Duodenal mucosa (tissue), 2 donors: ENCODE measurements at regions not wholly inside any gene's neighbourhood (a gene's known extent, or its start where the extent isn't known, plus 50 kb on each side); places are given as distances from the start of the nearest gene placed in this dataset.
"Not testable (repeated sequence)": the region's sequence is repeated elsewhere in the genome, so short reads cannot be mapped to it uniquely, and the experiment has no call there.

Source experiments
- H3K27ac ChIP-seq: one replicate; pipeline ENCODE4 v1.7.0; 2013; ENCODE audit warnings: low read depth, low read length
- H3K27me3 ChIP-seq, 2 donors: one replicate each; pipeline ENCODE4 v1.7.0; 2013; ENCODE audit warnings: low read length in 2 of 2, control low read depth in 1 of 2; ENCODE audit not compliant: insufficient read depth in 2 of 2, control insufficient read depth in 1 of 2
- H3K36me3 ChIP-seq, 2 donors: one replicate each; pipeline ENCODE4 v1.7.0; 2013; ENCODE audit warnings: low read length in 2 of 2, control low read depth in 1 of 2; ENCODE audit not compliant: insufficient read depth in 2 of 2, control insufficient read depth in 1 of 2
- H3K4me1 ChIP-seq, 2 donors: one replicate each; pipeline ENCODE4 v1.7.0; 2013; ENCODE audit warnings: low read length in 2 of 2, control low read depth in 1 of 2; ENCODE audit not compliant: insufficient read depth in 2 of 2, control insufficient read depth in 1 of 2
- H3K4me3 ChIP-seq, 2 donors: one replicate each; pipeline ENCODE4 v1.7.0; 2013; ENCODE audit warnings: low read length in 2 of 2, low read depth in 1 of 2
- H3K9ac ChIP-seq, 2 donors: one replicate each; pipeline ENCODE4 v1.7.0; 2013; ENCODE audit warnings: low read length in 2 of 2, low read depth in 1 of 2
- H3K9me3 ChIP-seq, 2 donors: one replicate each; pipeline ENCODE4 v1.7.0; 2013; ENCODE audit warnings: low read length in 2 of 2, control low read depth in 1 of 2; ENCODE audit not compliant: control insufficient read depth in 1 of 2

DNA sequence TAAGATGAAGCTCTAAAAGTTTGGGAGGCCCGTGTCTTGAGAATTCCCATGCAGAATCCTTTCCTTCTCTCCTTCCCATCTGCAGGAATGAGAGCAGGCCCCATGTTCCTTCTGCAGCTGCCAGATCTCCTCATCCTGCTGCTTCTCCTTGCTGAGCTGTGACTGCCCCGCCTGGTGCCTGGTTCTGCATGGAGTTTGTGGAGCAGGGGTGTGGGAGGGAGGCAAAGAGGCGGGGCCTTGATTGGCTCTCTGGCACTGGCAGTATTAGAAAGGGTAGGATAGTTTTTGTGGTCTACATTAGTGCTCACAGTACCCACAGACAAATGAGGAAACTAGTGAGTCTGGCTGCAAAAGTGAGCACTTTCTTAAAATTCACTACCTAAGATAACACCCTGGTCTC, 91.1 kb upstream of the CLPB start:
- no peaks in the 10 kb centered on the region for H3K4me1 ChIP-seq
- H3K27me3 ChIP-seq: no peaks in the 10 kb centered on the region
- no peaks in the 10 kb centered on the region for H3K9me3 ChIP-seq
- no peak overlapping the region for H3K9ac ChIP-seq
- H3K27ac ChIP-seq: no peak overlapping the region
- H3K36me3 ChIP-seq: no peaks in the 10 kb centered on the region
- H3K4me3 ChIP-seq: no peak overlapping the region

DNA sequence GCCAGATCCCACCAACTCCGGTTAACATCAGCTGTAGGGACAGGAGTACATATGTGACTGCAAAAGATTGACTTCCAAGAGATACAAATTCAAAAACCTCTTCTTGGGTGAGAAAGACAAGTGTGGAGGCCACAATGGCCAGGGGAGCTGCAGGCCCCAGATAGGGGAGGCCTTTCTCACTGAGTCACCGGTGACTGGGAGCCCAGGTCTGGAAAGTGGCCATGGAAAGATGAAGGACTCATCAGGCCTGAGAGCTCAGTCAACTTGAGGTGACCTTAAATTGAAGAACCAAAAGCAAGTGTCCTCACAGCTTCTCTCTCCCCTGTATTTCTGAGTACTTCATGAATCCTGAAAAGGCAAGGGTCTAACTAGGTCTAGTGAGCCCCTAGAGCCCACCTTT, 90.4 kb upstream of the CLPB start:
- no peaks in the 10 kb centered on the region for H3K36me3 ChIP-seq
- no peak overlapping the region for H3K27ac ChIP-seq
- H3K27me3 ChIP-seq: no peaks in the 10 kb centered on the region
- peaks cover 0 to under 1% of the 10 kb centered on the region in 2 donors for H3K4me1 ChIP-seq
- no peak overlapping the region for H3K4me3 ChIP-seq
- no peaks in the 10 kb centered on the region for H3K9me3 ChIP-seq
- no peak overlapping the region for H3K9ac ChIP-seq

DNA sequence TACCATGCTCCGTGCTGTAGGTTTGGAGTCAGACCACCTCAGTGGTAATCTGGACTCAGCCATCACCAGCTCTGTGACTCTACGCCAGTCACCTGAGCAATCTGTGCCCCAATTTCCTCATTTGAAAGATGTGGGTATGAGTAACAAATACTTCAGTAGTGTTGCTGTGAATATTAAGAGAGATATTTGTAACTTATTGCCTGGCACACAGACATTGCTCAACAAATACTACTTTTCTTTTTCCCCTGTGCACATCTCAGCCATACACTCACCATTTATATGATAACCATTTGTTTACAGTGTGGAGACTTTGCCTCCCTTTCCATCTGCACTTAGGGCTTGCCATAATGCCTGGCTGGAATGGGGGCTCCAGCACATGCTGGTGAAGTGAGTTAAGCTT, 89.7 kb upstream of the CLPB start:
- Histone ChIP-seq H3K4me1 (peaks cover 0 to 4% of the 10 kb centered on the region in 2 donors), H3K4me3 (no peak overlapping the region), H3K27ac (no peak overlapping the region), H3K9ac (no peak overlapping the region), H3K9me3 (no peaks in the 10 kb centered on the region), H3K27me3 (no peaks in the 10 kb centered on the region), H3K36me3 (no peaks in the 10 kb centered on the region)

DNA sequence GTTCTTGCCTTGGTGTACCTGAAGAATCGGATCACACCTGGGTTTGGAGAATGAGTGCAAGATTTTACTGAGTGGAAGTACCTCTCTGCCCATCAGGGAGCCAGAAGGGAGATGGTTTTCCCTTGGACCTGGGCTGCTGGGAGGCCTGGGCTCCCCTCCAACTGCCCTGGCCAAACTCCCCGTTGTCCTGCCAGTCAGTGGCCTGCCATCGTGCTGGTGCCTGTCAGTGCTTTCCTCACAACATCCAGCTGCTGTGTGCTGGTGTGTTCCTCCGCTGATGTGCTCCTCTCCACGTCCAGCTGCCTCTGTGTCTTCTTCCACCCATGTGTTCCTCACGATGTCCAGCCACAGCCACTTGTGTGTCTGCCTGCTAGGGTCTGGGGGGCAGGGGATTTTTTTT, 87.9 kb upstream of the CLPB start:
- H3K9ac ChIP-seq: no peak overlapping the region

DNA sequence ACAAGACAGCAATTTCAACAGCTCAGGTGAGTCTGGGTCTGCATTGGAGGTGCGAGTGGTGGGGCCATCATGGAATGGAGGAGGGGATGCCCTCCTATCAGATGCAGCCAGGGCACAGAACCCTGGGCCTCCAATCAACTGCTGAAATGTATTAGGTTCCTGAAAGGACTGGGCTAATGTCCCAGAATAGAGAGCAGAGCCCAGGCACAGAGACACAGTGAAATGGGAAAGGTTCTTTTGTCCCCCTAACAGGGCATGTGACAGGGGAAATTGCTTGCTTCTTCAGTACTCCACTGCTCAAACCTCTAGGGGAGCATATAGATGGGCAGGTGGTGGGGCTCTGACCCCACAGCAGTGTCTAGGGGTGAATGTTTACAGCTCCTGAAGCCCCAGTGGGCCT, 87.3 kb upstream of the CLPB start:
- Histone ChIP-seq H3K27me3 (no peaks in the 10 kb centered on the region), H3K9me3 (no peaks in the 10 kb centered on the region), H3K4me3 (no peak overlapping the region), H3K36me3 (no peaks in the 10 kb centered on the region), H3K27ac (no peak overlapping the region), H3K4me1 (peaks cover 0 to 4% of the 10 kb centered on the region in 2 donors), H3K9ac (no peak overlapping the region)

More for the DNA sequence above, 87.9 kb upstream of the CLPB start:
- H3K27ac ChIP-seq: no peak overlapping the region
- peaks cover 0 to 4% of the 10 kb centered on the region in 2 donors for H3K4me1 ChIP-seq
- H3K4me3 ChIP-seq: no peak overlapping the region
- H3K9me3 ChIP-seq: no peaks in the 10 kb centered on the region
- no peaks in the 10 kb centered on the region for H3K27me3 ChIP-seq
- no peaks in the 10 kb centered on the region for H3K36me3 ChIP-seq

DNA sequence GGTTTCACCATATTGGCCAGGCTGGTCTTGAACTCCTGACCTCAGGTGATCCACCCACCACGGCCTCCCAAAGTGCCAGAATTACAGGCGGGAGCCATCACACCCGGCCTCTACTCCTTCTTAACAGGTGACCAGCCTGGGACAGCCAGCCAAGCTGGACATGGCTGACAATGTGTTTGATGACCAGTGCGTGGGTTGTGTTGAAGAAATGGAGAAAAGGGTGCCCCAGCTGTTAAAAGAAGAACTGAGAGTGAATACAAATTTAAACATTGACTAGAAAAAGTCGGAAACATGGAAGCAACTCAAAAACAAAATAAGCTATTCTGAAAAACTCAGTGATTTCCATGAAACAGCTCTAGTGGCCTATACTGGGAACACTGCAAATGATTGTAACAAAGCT, 86.5 kb upstream of the CLPB start:
- H3K27ac ChIP-seq: no peak overlapping the region
- no peaks in the 10 kb centered on the region for H3K9me3 ChIP-seq
- no peak overlapping the region for H3K4me3 ChIP-seq
- H3K36me3 ChIP-seq: no peaks in the 10 kb centered on the region
- peaks cover 0 to 4% of the 10 kb centered on the region in 2 donors for H3K4me1 ChIP-seq
- H3K9ac ChIP-seq: no peak overlapping the region
- H3K27me3 ChIP-seq: no peaks in the 10 kb centered on the region

DNA sequence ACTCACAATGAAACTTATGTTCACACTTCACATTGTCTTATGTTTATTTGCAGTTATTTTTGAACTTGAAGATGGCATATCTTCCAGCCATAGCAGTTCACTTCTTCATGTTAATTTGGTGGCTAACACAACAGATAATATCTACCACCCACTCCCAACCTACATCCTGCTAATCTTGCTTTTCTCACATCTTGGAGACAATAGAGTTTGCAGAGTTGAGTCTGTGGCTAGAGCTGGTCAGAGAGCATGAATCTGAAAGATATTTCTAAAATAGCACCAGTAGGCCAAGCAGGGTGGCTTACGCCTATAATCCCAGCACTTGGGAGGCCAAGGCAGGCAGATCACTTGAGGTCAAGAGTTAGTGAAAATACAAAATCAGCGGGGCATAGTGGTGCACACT, 85.6 kb upstream of the CLPB start:
- not testable (repeated sequence) for H3K27me3 ChIP-seq, H3K27ac ChIP-seq, H3K36me3 ChIP-seq, H3K4me1 ChIP-seq, H3K9me3 ChIP-seq
- peak overlapping the region in 1 of 2 donors; percentile 15 for H3K9ac ChIP-seq
- peak overlapping the region in 1 of 2 donors; percentile 48 for H3K4me3 ChIP-seq

DNA sequence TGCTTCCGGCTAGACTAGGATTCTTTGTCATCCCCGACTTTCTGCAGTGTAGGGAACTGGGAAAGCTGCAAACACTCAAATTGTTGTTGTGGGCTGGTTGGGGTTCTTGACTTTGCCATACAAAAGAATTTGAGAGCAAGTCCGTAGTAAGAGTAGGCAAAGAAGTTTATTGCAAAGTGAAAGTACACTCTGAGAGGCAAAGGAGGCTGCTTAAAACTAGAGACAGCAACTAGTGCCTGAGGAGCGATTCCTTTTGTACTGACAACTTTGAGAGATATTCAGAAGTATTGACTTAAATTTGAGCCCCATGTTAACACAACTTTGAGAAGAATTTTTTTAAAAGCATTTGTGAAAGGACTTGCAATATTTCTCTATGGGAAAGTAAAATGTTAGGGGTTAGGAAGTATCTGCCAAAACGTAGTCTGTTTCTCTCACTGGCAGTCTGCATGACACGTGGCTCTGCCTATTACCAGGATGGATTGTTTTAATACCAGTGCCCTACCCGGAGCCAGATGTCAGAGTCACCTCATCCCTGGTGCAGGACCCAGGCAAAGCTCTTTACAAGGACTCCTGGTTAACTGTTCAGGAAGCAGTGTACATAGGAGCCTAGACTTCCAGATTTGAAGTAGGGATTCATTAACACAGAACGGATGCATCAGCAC, 85.0 kb upstream of the CLPB start:
- H3K9ac ChIP-seq: peak overlapping the region in 1 of 2 donors; percentile 15
- peak overlapping the region; percentile 47 to 48 for H3K4me3 ChIP-seq
- no peaks in the 10 kb centered on the region for H3K27me3 ChIP-seq
- no peaks in the 10 kb centered on the region for H3K9me3 ChIP-seq
- no peak overlapping the region for H3K27ac ChIP-seq
- peaks cover 0 to 4% of the 10 kb centered on the region in 2 donors for H3K4me1 ChIP-seq
- H3K36me3 ChIP-seq: no peaks in the 10 kb centered on the region

DNA sequence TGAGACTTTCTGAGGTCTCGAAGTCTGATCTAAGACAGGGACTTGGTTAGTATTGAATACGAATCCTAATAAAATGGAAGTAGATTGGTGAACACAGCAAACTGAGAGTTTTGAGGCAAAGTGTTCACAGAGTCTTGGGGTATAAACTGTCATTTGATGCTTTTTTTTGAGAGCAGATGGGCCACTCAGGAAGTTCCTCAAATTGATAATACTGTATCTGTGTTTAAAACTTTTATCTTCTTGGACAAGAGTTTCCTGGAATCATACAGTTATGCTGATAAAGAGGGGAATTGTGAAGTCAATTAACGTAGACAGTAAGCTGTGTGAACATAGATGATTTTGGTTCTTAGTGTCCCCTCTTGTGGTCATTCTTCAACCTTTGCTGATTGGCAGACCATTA, 80.0 kb upstream of the CLPB start:
- no peaks in the 10 kb centered on the region for H3K36me3 ChIP-seq
- H3K4me3 ChIP-seq: no peak overlapping the region
- H3K27ac ChIP-seq: no peak overlapping the region
- no peak overlapping the region for H3K9ac ChIP-seq
- H3K4me1 ChIP-seq: no peaks in the 10 kb centered on the region
- H3K9me3 ChIP-seq: peaks cover 6 to 8% of the 10 kb centered on the region in 2 donors
- no peaks in the 10 kb centered on the region for H3K27me3 ChIP-seq

DNA sequence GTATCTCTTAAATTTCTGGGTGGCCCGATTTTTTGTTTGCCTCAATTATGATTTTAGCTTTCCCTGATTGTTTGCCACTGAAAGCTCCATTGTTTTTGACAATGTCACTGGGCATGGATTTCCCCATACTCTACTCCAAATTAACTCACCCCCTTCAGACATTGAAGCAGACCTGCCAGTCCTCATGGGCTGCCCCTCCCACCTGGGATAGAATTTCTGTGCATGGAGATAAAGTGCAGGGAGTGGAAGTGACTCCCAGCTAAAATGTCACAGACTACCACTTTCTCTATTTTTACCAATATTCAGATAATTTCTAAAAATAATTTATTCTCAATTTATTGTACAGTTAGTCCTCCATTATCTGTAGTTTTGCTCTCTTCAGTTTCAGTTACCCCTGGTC, 79.1 kb upstream of the CLPB start:
- Histone ChIP-seq H3K36me3 (no peaks in the 10 kb centered on the region), H3K27me3 (no peaks in the 10 kb centered on the region), H3K9ac (no peak overlapping the region), H3K4me1 (no peaks in the 10 kb centered on the region), H3K27ac (no peak overlapping the region), H3K4me3 (no peak overlapping the region), H3K9me3 (peaks cover 6 to 8% of the 10 kb centered on the region in 2 donors)

DNA sequence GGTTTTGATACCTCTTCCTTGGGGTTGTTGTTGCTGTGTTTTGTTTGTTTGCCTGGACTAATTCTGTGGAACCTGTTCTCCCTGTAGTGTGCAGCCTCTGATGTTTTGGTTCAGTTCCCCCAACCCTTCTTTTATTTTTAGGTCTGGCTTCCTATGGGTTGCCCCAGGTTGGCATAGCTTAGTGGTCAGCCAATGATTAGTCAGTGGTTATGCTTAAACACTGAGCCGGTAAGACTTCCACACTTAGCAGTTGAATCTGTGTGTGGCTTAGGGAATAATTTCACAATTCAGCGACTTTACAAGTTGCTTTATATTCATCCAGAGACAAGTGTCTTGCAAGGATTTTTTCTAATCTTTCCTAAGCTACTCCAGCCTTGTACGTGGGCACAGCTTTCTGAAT, 78.6 kb upstream of the CLPB start:
- H3K9me3 ChIP-seq: peaks cover 6 to 8% of the 10 kb centered on the region in 2 donors
- no peak overlapping the region for H3K9ac ChIP-seq
- no peaks in the 10 kb centered on the region for H3K36me3 ChIP-seq
- H3K27me3 ChIP-seq: no peaks in the 10 kb centered on the region
- no peaks in the 10 kb centered on the region for H3K4me1 ChIP-seq
- no peak overlapping the region for H3K4me3 ChIP-seq
- no peak overlapping the region for H3K27ac ChIP-seq
